GM18498 (cell line): ENCODE measurements at regions not wholly inside any gene's neighbourhood (a gene's known extent, or its start where the extent isn't known, plus 50 kb on each side); places are given as distances from the start of the nearest gene placed in this dataset.

Source experiments
- ATAC-seq: cut with Tn5 transposase; IDR thresholded peaks from one replicate; pipeline ENCODE4 v1.9.1; 2021; ENCODE audit warnings: mild to moderate bottlenecking, moderate library complexity; ENCODE audit not compliant: unreplicated experiment

- no peak for ATAC-seq
These were observed 105.1 kb upstream of the SORCS1 start for GRCh38 chr10:107269626-107270025.

GRCh38 chr10:107264742-107265141 lies 100.2 kb upstream of the SORCS1 start:
- ATAC-seq: no peak

GRCh38 chr10:107244122-107244521 lies 79.6 kb upstream of the SORCS1 start:
- ATAC-seq: no peak

- no peak for ATAC-seq
These were observed 73.8 kb upstream of the SORCS1 start for GRCh38 chr10:107238275-107238674.

- ATAC-seq: no peak
These were observed 67.5 kb upstream of the SORCS1 start for GRCh38 chr10:107232013-107232412.

GRCh38 chr10:107230887-107231286 lies 66.4 kb upstream of the SORCS1 start:
- ATAC-seq: no peak

GRCh38 chr10:107215681-107216080 lies 51.2 kb upstream of the SORCS1 start:
- ATAC-seq: no peak
